ENCODE measurements at regions not wholly inside any gene's neighbourhood (a gene's known extent, or its start where the extent isn't known, plus 50 kb on each side); places are given as distances from the start of the nearest gene placed in this dataset.

DNA sequence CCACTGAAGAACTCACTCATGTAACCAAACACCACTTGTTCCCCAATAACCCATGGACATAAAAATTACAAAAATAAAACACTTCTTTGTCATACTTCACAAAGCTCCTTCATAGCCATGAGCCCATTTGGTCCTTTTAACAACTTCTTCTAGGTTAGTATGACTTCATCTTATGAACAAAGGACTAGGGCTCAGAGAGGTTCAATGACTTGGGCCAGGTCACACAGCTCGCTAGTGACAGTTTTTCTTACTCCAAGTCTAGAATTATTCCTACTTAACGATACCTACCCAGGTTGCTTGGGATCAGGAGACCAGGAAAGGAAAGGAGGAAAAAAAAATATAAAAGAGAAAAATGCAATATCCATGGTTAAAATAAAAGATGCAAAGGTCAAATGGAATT, 353.4 kb downstream of the SOX9 start:
- TF ChIP-seq POLR2AphosphoS5 (IDR thresholded peaks at IDR 0.05; ENCODE audit: low read depth, low read length) (no peak), TAF1 (IDR thresholded peaks at IDR 0.05; ENCODE audit: borderline replicate concordance, insufficient read depth, low read length) (no peak), SIN3A (IDR thresholded peaks at IDR 0.05; ENCODE audit: borderline replicate concordance, insufficient read depth, low read length) (no peak), FOXP2 (optimal IDR thresholded peaks at IDR 0.05; ENCODE audit: borderline replicate concordance, extremely low read depth, extremely low read length, insufficient read depth) (no peak)
- TF ChIP-seq, protein P1, sequence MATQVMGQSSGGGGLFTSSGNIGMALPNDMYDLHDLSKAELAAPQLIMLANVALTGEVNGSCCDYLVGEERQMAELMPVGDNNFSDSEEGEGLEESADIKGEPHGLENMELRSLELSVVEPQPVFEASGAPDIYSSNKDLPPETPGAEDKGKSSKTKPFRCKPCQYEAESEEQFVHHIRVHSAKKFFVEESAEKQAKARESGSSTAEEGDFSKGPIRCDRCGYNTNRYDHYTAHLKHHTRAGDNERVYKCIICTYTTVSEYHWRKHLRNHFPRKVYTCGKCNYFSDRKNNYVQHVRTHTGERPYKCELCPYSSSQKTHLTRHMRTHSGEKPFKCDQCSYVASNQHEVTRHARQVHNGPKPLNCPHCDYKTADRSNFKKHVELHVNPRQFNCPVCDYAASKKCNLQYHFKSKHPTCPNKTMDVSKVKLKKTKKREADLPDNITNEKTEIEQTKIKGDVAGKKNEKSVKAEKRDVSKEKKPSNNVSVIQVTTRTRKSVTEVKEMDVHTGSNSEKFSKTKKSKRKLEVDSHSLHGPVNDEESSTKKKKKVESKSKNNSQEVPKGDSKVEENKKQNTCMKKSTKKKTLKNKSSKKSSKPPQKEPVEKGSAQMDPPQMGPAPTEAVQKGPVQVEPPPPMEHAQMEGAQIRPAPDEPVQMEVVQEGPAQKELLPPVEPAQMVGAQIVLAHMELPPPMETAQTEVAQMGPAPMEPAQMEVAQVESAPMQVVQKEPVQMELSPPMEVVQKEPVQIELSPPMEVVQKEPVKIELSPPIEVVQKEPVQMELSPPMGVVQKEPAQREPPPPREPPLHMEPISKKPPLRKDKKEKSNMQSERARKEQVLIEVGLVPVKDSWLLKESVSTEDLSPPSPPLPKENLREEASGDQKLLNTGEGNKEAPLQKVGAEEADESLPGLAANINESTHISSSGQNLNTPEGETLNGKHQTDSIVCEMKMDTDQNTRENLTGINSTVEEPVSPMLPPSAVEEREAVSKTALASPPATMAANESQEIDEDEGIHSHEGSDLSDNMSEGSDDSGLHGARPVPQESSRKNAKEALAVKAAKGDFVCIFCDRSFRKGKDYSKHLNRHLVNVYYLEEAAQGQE (IDR thresholded peaks at IDR 0.05; ENCODE audit: insufficient read depth in 1 of 2, low read depth in 2 of 2, low read length in 2 of 2), result no peak

DNA sequence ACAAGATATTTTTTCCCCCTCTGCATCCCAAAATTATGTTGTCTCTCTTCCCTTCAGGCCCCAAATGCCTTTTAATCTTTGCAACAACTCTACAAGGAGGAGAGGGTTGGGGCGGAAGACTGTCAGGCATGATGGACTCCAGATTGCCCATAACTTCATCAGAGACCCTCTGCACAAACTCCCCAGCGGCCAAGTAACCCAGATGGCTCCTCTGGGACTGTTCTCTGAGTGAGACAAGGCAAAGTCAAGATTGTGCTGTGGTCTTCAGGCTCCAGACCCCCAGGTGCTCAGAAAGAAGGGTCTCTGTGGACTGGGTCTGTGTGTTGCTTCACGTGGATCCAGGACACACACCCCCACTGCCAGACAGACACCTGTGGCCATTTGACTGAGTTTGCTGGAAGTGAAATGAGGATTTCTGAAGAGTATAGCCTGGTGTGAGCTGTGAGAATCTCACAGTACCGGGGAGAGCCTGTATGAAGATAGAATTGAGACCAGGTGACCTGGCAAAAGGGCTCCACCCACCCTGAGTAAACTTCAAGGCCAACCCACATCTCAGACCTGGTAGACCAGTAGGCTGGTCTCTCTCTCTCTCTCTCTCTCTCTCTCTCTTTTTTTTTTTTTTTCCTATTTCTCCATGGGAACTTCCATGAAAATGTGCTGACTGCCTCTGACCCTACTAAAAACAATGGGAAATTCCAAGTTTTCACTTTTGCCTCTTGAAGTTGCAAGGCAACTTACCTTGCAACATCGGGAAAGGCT, 354.1 kb downstream of the SOX9 start:
- TF ChIP-seq, protein P1 (IDR thresholded peaks at IDR 0.05; ENCODE audit: insufficient read depth in 1 of 2, low read depth in 2 of 2, low read length in 2 of 2), result no peak
- TF ChIP-seq POLR2AphosphoS5 (IDR thresholded peaks at IDR 0.05; ENCODE audit: low read depth, low read length) (no peak), TAF1 (IDR thresholded peaks at IDR 0.05; ENCODE audit: borderline replicate concordance, insufficient read depth, low read length) (no peak), SIN3A (IDR thresholded peaks at IDR 0.05; ENCODE audit: borderline replicate concordance, insufficient read depth, low read length) (no peak), FOXP2 (optimal IDR thresholded peaks at IDR 0.05; ENCODE audit: borderline replicate concordance, extremely low read depth, extremely low read length, insufficient read depth) (no peak)

DNA sequence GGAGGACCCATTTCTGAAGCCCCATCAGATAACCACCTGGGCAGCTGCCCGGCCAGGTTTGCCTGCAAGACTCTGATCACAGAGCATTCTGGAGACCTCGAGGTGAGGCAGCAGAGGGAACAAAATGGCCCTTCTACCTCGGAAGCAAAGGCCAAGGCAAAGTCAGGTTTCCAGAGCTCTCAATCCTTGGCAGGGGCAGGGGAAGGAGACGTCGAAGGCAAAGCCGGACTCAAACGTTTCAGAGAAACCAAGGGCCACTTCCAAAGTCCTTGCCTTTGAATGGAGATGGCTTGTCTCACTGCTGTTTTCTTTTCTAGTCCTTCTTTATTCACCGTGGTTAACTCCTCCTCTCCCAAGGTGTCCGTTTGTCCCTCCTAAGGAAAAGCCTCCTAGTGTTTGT, 355.3 kb downstream of the SOX9 start:
- TF ChIP-seq, protein P1 (IDR thresholded peaks at IDR 0.05; ENCODE audit: insufficient read depth in 1 of 2, low read depth in 2 of 2, low read length in 2 of 2), result no peak
- no peak for TF ChIP-seq TAF1 (IDR thresholded peaks at IDR 0.05; ENCODE audit: borderline replicate concordance, insufficient read depth, low read length)
- no peak for TF ChIP-seq SIN3A (IDR thresholded peaks at IDR 0.05; ENCODE audit: borderline replicate concordance, insufficient read depth, low read length)
- TF ChIP-seq FOXP2 (optimal IDR thresholded peaks at IDR 0.05; ENCODE audit: borderline replicate concordance, extremely low read depth, extremely low read length, insufficient read depth), result no peak
- TF ChIP-seq POLR2AphosphoS5 (IDR thresholded peaks at IDR 0.05; ENCODE audit: low read depth, low read length), result no peak

DNA sequence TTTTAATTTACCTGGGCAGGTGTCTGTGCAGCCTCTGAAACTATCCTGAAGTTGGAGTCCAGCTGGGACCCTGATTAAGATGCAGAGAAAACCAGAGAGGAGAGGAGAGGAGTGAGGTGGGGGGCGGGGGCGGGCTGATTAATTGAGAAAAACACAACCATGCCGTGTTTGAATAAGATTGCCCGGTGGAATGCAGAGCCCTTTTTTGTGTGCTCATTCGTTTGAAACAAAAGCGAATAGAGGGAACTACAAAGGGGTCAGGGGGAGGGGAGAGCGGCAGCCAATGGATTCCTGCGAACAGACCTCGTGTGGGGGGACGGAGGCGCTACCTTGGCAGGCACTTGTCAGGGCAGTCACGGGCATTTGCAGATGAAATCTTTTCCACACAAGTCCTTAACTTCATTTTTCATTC, 355.8 kb downstream of the SOX9 start:
- TF ChIP-seq FOXP2 (optimal IDR thresholded peaks at IDR 0.05; ENCODE audit: borderline replicate concordance, extremely low read depth, extremely low read length, insufficient read depth) (no peak), SIN3A (IDR thresholded peaks at IDR 0.05; ENCODE audit: borderline replicate concordance, insufficient read depth, low read length) (no peak), POLR2AphosphoS5 (IDR thresholded peaks at IDR 0.05; ENCODE audit: low read depth, low read length) (no peak), TAF1 (IDR thresholded peaks at IDR 0.05; ENCODE audit: borderline replicate concordance, insufficient read depth, low read length) (no peak)
- TF ChIP-seq, protein P1 (IDR thresholded peaks at IDR 0.05; ENCODE audit: insufficient read depth in 1 of 2, low read depth in 2 of 2, low read length in 2 of 2), result no peak

Measured in PFSK-1 (cell line).